ENCODE measurements at regions not wholly inside any gene's neighbourhood (a gene's known extent, or its start where the extent isn't known, plus 50 kb on each side); places are given as distances from the start of the nearest gene placed in this dataset.

DNA sequence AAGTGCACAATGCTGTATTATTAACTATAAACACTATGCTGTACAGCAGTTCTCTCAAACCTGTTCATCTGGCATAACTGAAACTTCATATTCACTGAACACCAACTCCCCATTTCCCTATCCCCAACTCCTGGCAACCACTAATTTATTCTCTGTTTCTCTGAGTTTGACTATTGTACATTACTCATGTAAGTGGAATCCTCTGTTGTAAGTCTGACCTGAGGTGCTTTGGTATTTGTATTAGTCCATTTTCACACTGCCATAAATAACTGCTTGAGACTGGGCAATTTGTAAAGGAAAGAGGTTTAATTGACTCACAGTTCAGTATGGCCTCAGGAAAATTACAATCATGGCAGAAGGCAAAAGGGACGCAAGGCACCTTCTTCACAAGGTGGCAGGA is 266.3 kb downstream of the PPP1R3A start:
- TF ChIP-seq POLR2A (IDR thresholded peaks at IDR 0.05), result no peak
- TF ChIP-seq, protein P1, sequence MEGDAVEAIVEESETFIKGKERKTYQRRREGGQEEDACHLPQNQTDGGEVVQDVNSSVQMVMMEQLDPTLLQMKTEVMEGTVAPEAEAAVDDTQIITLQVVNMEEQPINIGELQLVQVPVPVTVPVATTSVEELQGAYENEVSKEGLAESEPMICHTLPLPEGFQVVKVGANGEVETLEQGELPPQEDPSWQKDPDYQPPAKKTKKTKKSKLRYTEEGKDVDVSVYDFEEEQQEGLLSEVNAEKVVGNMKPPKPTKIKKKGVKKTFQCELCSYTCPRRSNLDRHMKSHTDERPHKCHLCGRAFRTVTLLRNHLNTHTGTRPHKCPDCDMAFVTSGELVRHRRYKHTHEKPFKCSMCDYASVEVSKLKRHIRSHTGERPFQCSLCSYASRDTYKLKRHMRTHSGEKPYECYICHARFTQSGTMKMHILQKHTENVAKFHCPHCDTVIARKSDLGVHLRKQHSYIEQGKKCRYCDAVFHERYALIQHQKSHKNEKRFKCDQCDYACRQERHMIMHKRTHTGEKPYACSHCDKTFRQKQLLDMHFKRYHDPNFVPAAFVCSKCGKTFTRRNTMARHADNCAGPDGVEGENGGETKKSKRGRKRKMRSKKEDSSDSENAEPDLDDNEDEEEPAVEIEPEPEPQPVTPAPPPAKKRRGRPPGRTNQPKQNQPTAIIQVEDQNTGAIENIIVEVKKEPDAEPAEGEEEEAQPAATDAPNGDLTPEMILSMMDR (IDR thresholded peaks at IDR 0.05), result no peak
- no peak for TF ChIP-seq POLR2AphosphoS5 (IDR thresholded peaks at IDR 0.05)
- TF ChIP-seq EP300 (IDR thresholded peaks at IDR 0.05), result no peak

Data from suprapubic skin (tissue), 4 donors.